COLO668 (cell line): ENCODE measurements at regions not wholly inside any gene's neighbourhood (a gene's known extent, or its start where the extent isn't known, plus 50 kb on each side); places are given as distances from the start of the nearest gene placed in this dataset.

Experiments
- DNase-seq: peaks from one replicate; lab custom pipeline; 2025; ENCODE audit not compliant: unreplicated experiment; lab: John Stamatoyannopoulos, UW

GRCh38 chr14:97695456-97695981 is 898.3 kb downstream of the VRK1 start:
- DNase-seq: no peak

- no peak for DNase-seq
Measured at GRCh38 chr14:97697772-97698171, 900.6 kb downstream of the VRK1 start.

GRCh38 chr14:97699026-97699425 is 901.8 kb downstream of the VRK1 start:
- no peak for DNase-seq

GRCh38 chr14:97703006-97703760 is 906.0 kb downstream of the VRK1 start:
- no peak for DNase-seq

GRCh38 chr14:97704316-97704885 is 907.2 kb downstream of the VRK1 start:
- no peak for DNase-seq

GRCh38 chr14:97705107-97705506 is 907.9 kb downstream of the VRK1 start:
- DNase-seq: no peak

- no peak for DNase-seq
Measured at GRCh38 chr14:97705976-97706375, 908.8 kb downstream of the VRK1 start.

GRCh38 chr14:97706819-97707218 is 909.6 kb downstream of the VRK1 start:
- DNase-seq: no peak

GRCh38 chr14:97707603-97708002 is 910.4 kb downstream of the VRK1 start:
- DNase-seq: no peak

GRCh38 chr14:97709552-97709951 is 912.4 kb downstream of the VRK1 start:
- DNase-seq: no peak

GRCh38 chr14:97710726-97711125 is 913.5 kb downstream of the VRK1 start:
- DNase-seq: no peak

GRCh38 chr14:97712471-97712870 is 915.3 kb downstream of the VRK1 start:
- no peak for DNase-seq

GRCh38 chr14:97713023-97713422 is 915.8 kb downstream of the VRK1 start:
- no peak for DNase-seq

- no peak for DNase-seq
Measured at GRCh38 chr14:97718886-97719442, 921.8 kb downstream of the VRK1 start.

GRCh38 chr14:97719931-97720330 is 922.7 kb downstream of the VRK1 start:
- no peak for DNase-seq

GRCh38 chr14:97723351-97723750 is 926.2 kb downstream of the VRK1 start:
- no peak for DNase-seq

GRCh38 chr14:97723819-97724218 is 926.6 kb downstream of the VRK1 start:
- DNase-seq: no peak

- DNase-seq: no peak
Measured at GRCh38 chr14:97724265-97724731, 927.1 kb downstream of the VRK1 start.

GRCh38 chr14:97726676-97727075 is 929.5 kb downstream of the VRK1 start:
- no peak for DNase-seq

GRCh38 chr14:97730706-97731105 is 933.5 kb downstream of the VRK1 start:
- no peak for DNase-seq

GRCh38 chr14:97731800-97732199 is 934.6 kb downstream of the VRK1 start:
- DNase-seq: no peak

GRCh38 chr14:97747316-97747715 is 950.1 kb downstream of the VRK1 start:
- no peak for DNase-seq
